Prostate gland (tissue), 2 donors: ENCODE measurements at regions not wholly inside any gene's neighbourhood (a gene's known extent, or its start where the extent isn't known, plus 50 kb on each side); places are given as distances from the start of the nearest gene placed in this dataset.
"Not testable (repeated sequence)": the region's sequence is repeated elsewhere in the genome, so short reads cannot be mapped to it uniquely, and the experiment has no call there.

Source experiments
- DNase-seq: peaks from one replicate; pipeline ENCODE4 v3.0.0-alpha.2; 2019; ENCODE audit warnings: low spot score
- H3K27ac ChIP-seq, 2 donors: fragments of 200-600 bp; sonication (generic); 2 replicates each; pipeline ENCODE4 v1.5.1; 2017 to 2019
- H3K27me3 ChIP-seq: fragments of 200-600 bp; sonication (generic); replicated peaks from 2 replicates; pipeline ENCODE4 v1.5.1; 2019; ENCODE audit not compliant: insufficient read depth
- H3K36me3 ChIP-seq, 2 donors: fragments of 200-600 bp; sonication (generic); 1 replicate in 1 of 2; 2 replicates in 1 of 2; pipeline versions ENCODE4 v1.5.1 to v1.8.1; 2017 to 2019
- H3K4me1 ChIP-seq: fragments of 200-600 bp; sonication (generic); replicated peaks from 2 replicates; pipeline ENCODE4 v1.5.1; 2019
- H3K4me3 ChIP-seq, 2 donors: fragments of 200-600 bp; sonication (generic); 2 replicates each; pipeline ENCODE4 v1.5.1; 2017 to 2019
- H3K9me3 ChIP-seq: fragments of 200-600 bp; sonication (generic); 2 replicates; pipeline ENCODE4 v1.5.1; 2017
- POLR2A ChIP-seq: fragments of 450-650 bp; IDR thresholded peaks from one replicate; pipeline ENCODE4 v1.6.1; 2016; ENCODE audit warnings: antibody characterized with exemption, mild to moderate bottlenecking
- POLR2AphosphoS5 ChIP-seq: sonication (generic); formaldehyde crosslinking; IDR thresholded peaks from one replicate; pipeline ENCODE4 v1.6.1; 2017; ENCODE audit warnings: antibody characterized with exemption
- WGBS: methylation state at CpG from one replicate; pipeline ENCODE4 v1.1.5; 2018; 5-methylcytosine and 5-hydroxymethylcytosine counted together
- intact Hi-C: fragments of 100-400 bp; cut with DNase I; formaldehyde crosslinking; loops from one replicate; pipeline ENCODE4 v1.14.2; 2022
- TF ChIP-seq, protein P1 (sequence below), 4 experiments: fragments of 200-600 bp in 2 of 4; fragments of 450-650 bp in 2 of 4; sonication (generic) in 2 of 4; IDR thresholded peaks; 1 replicate in 3 of 4; 2 replicates in 1 of 4; pipeline ENCODE4 v1.5.1; 2016 to 2019; ENCODE audit warnings: antibody characterized with exemption in 4 of 4, mild to moderate bottlenecking in 2 of 4, moderate library complexity in 2 of 4

DNA sequence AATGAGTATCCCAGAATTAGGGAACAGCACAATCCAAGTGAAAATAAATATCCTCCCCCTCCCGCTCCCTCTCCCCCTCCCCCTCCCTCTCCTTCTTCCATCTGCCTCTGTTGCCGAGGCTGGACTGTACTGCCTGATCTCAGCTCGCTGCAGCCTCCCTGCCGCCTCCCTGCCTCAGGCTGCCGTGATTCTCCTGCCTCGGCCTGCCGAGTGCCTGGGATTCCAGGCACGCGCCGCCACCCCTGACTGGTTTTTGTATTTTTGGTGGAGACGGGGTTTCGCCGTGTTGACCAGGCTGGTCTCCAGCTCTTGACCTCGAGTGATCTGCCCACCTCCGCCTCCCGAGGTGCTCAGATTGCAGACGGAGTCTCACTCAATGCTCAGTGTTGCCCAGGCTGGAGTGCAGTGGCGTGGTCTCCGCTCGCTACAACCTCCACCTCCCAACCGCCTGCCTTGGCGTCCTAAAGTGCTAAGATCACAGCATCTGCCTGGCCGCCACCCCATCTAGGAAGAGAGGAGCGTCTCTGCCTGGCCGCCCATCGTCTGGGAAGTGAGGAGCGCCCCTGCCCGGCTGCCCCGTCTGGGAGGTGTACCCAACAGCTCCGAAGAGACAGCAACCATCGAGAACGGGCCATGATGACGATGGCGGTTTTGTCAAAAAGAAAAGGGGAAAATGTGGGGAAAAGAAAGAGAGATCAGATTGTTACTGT is 178.9 kb upstream of the IPO5 start:
- H3K9me3 ChIP-seq, DNase-seq, H3K4me3 ChIP-seq, H3K27ac ChIP-seq, H3K27me3 ChIP-seq, H3K4me1 ChIP-seq, H3K36me3 ChIP-seq, intact Hi-C loops: not testable (repeated sequence)
- 91% methylated on average over 34 of the region's 34 CpGs for whole genome bisulfite sequencing

DNA sequence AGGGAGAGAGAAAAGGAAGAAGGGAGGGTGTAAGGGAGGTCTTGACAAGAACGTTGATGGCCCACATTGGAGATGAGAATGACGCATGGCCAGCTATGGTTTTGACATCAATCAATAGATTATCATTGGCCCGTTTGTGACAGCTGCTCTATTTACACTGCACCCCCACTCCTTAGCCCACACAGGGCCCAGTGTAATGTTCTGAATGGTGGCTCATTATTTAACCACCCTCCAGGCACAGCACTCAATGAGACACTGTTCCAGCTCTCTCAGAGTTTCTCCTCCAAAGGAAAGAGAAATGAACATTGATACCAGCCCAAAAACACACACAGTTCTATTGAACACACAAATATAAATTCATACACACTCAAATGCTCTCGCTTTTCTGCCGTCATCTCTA is 173.0 kb upstream of the IPO5 start:
- H3K4me1 ChIP-seq: no peaks in the 10 kb centered on the region
- intact Hi-C loops: no loop called here
- no peak overlapping the region for H3K4me3 ChIP-seq
- H3K36me3 ChIP-seq: no peaks in the 10 kb centered on the region
- no peak for TF ChIP-seq POLR2AphosphoS5
- TF ChIP-seq, protein P1, sequence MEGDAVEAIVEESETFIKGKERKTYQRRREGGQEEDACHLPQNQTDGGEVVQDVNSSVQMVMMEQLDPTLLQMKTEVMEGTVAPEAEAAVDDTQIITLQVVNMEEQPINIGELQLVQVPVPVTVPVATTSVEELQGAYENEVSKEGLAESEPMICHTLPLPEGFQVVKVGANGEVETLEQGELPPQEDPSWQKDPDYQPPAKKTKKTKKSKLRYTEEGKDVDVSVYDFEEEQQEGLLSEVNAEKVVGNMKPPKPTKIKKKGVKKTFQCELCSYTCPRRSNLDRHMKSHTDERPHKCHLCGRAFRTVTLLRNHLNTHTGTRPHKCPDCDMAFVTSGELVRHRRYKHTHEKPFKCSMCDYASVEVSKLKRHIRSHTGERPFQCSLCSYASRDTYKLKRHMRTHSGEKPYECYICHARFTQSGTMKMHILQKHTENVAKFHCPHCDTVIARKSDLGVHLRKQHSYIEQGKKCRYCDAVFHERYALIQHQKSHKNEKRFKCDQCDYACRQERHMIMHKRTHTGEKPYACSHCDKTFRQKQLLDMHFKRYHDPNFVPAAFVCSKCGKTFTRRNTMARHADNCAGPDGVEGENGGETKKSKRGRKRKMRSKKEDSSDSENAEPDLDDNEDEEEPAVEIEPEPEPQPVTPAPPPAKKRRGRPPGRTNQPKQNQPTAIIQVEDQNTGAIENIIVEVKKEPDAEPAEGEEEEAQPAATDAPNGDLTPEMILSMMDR (IDR thresholded peaks at IDR 0.05): no peak
- TF ChIP-seq POLR2A: no peak
- no peaks in the 10 kb centered on the region for H3K27me3 ChIP-seq
- no peak for DNase-seq
- 61% methylated on average over 5 of the region's 5 CpGs for WGBS
- no peak overlapping the region for H3K27ac ChIP-seq
- no peaks in the 10 kb centered on the region for H3K9me3 ChIP-seq

DNA sequence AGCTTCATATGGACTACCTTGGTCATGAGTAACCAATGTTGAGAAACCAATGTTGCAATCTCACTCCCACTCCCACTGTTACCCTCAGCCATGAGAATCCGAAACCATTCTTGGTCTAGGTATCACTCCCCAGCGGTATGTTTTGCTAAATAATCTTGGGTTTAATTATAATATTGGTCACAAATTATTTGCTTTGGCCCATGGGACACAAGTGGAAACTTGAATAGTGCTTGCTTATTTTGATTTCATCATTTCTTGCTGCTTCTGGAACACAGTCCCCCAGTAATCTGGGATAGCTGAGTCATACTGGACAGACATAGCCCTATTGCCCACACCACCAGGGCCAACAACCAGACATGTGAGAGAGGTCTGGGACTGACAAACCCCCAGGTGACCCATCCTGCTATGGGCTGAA is 171.6 kb upstream of the IPO5 start:
- no peak for DNase-seq
- no peaks in the 10 kb centered on the region for H3K9me3 ChIP-seq
- TF ChIP-seq POLR2A (no peak), POLR2AphosphoS5 (no peak)
- TF ChIP-seq, protein P1 (IDR thresholded peaks at IDR 0.05): no peak
- H3K4me1 ChIP-seq: no peaks in the 10 kb centered on the region
- no peak overlapping the region for H3K27ac ChIP-seq
- H3K27me3 ChIP-seq: no peaks in the 10 kb centered on the region
- no peaks in the 10 kb centered on the region for H3K36me3 ChIP-seq
- H3K4me3 ChIP-seq: no peak overlapping the region
- WGBS: 94% methylated on average over 2 of the region's 2 CpGs
- intact Hi-C loops: no loop called here

DNA sequence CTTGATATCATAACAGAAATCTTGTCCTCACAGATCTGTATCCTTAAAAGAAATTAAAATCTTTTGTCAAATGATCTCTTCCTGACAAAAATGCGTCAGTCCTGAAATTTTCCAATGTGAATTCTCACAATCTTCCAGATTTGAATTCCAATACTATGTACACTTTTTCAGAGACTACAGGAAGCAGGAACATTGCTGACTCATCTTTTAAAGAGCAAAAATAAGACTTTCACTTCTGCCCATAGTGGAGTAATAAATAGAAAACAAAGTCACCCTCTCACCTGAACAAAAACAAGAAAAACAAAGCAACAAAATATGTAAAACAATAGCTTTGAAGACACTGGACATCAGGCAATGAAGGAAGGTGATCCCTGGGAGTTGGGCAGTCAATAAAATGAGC is 167.0 kb upstream of the IPO5 start:
- Histone ChIP-seq H3K9me3 (no peaks in the 10 kb centered on the region), H3K27me3 (no peaks in the 10 kb centered on the region), H3K4me1 (no peaks in the 10 kb centered on the region), H3K36me3 (no peaks in the 10 kb centered on the region), H3K27ac (no peak overlapping the region), H3K4me3 (no peak overlapping the region)
- 82% methylated on average over 1 of the region's 1 CpG for WGBS
- TF ChIP-seq POLR2A: no peak
- no peak for TF ChIP-seq POLR2AphosphoS5
- TF ChIP-seq, protein P1 (IDR thresholded peaks at IDR 0.05): no peak
- DNase-seq: no peak
- intact Hi-C loops: no loop called here

DNA sequence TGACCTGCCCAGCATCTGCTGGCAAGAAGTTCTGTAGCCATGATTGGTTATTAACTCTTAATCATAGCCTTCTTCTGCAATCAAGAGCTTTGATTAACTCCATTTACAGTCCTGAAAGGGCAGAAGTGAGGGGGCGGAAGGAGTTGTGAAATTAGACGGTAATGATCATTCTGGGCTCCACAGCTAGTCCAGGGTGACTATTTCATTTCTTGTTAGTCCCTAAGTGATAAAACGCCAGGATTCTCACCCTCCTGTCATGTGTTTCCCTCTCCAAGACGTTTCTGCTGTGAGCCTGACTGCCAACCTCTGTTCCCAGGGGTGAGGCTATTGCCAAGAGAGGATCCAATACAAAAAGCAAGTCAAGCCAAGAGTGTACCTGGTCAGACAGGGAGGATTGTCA is 155.9 kb upstream of the IPO5 start:
- H3K27ac ChIP-seq: no peak overlapping the region
- 61% methylated on average over 4 of the region's 4 CpGs for WGBS

More for the DNA sequence above, 155.9 kb upstream of the IPO5 start:
- no peaks in the 10 kb centered on the region for H3K36me3 ChIP-seq
- no peak for DNase-seq
- intact Hi-C loops: no loop called here
- H3K27me3 ChIP-seq: no peaks in the 10 kb centered on the region
- H3K4me3 ChIP-seq: no peak overlapping the region
- H3K9me3 ChIP-seq: no peaks in the 10 kb centered on the region
- TF ChIP-seq, protein P1 (IDR thresholded peaks at IDR 0.05): no peak
- TF ChIP-seq POLR2AphosphoS5: no peak
- TF ChIP-seq POLR2A: no peak
- no peaks in the 10 kb centered on the region for H3K4me1 ChIP-seq
